ENCODE measurements at regions not wholly inside any gene's neighbourhood (a gene's known extent, or its start where the extent isn't known, plus 50 kb on each side); places are given as distances from the start of the nearest gene placed in this dataset.
"Not testable (repeated sequence)": the region's sequence is repeated elsewhere in the genome, so short reads cannot be mapped to it uniquely, and the experiment has no call there.

- ChIA-PET CTCF (no interaction called here), POLR2A (no interaction called here)
- no peak for TF ChIP-seq CTCF (IDR thresholded peaks at IDR 0.05; ENCODE audit: insufficient read depth, low read depth, low read length)
- Histone ChIP-seq H3K36me3 (ENCODE audit: control insufficient read depth, insufficient read depth, low read length) (no peaks in the 10 kb centered on the region), H3K27me3 (ENCODE audit: control insufficient read depth, insufficient read depth, low read length) (no peaks in the 10 kb centered on the region), H3K4me3 (ENCODE audit: low read depth, low read length) (no peak overlapping the region)
- DNase-seq (ENCODE audit: low read depth) = no peak
These were observed 161.1 kb downstream of the CRPPA start for GRCh38 chr7:16260236-16260728.

DNA sequence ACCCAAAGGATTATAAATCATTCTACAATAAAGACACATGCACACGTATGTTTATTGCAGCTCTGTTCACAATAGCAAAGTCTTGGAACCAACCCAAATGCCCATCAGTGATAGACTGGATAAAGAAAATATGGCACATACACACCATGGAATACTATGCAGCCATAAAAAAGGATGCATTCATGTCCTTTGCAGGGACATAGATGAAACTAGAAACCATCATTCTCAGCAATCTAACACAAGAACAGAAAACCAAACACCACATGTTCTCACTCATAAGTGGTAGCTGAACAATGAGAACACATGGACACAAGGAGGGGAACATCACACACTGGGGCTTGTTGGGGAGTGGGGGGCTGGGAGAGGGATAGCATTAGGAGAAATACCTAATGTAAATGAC is 164.9 kb downstream of the CRPPA start:
- DNase-seq (ENCODE audit: low read depth); POLR2A ChIA-PET; H3K36me3 ChIP-seq (ENCODE audit: control insufficient read depth, insufficient read depth, low read length); H3K4me3 ChIP-seq (ENCODE audit: low read depth, low read length); H3K27me3 ChIP-seq (ENCODE audit: control insufficient read depth, insufficient read depth, low read length): not testable (repeated sequence)
- CTCF ChIA-PET = interaction anchor here (0.6 kb wide), 1 partner anchor 19 kb away, joined by 4 read pairs; no protein-coding TSS in a partner anchor

GRCh38 chr7:16255952-16256351 is 165.4 kb downstream of the CRPPA start:
- H3K4me3 ChIP-seq (ENCODE audit: low read depth, low read length); POLR2A ChIA-PET; DNase-seq (ENCODE audit: low read depth); CTCF ChIA-PET; H3K36me3 ChIP-seq (ENCODE audit: control insufficient read depth, insufficient read depth, low read length); H3K27me3 ChIP-seq (ENCODE audit: control insufficient read depth, insufficient read depth, low read length): not testable (repeated sequence)

- H3K4me3 ChIP-seq (ENCODE audit: low read depth, low read length); CTCF ChIA-PET; DNase-seq (ENCODE audit: low read depth); POLR2A ChIA-PET; H3K27me3 ChIP-seq (ENCODE audit: control insufficient read depth, insufficient read depth, low read length); H3K36me3 ChIP-seq (ENCODE audit: control insufficient read depth, insufficient read depth, low read length): not testable (repeated sequence)
These were observed 170.7 kb downstream of the CRPPA start for GRCh38 chr7:16250655-16251054.

- H3K36me3 ChIP-seq (ENCODE audit: control insufficient read depth, insufficient read depth, low read length); POLR2A ChIA-PET; CTCF ChIA-PET: not testable (repeated sequence)
These were observed 172.1 kb downstream of the CRPPA start for GRCh38 chr7:16249204-16249603.

GRCh38 chr7:16248556-16248955 is 172.8 kb downstream of the CRPPA start:
- POLR2A ChIA-PET; H3K27me3 ChIP-seq (ENCODE audit: control insufficient read depth, insufficient read depth, low read length); H3K36me3 ChIP-seq (ENCODE audit: control insufficient read depth, insufficient read depth, low read length); CTCF ChIA-PET; H3K4me3 ChIP-seq (ENCODE audit: low read depth, low read length); DNase-seq (ENCODE audit: low read depth): not testable (repeated sequence)

More at GRCh38 chr7:16249204-16249603, 172.1 kb downstream of the CRPPA start:
- DNase-seq (ENCODE audit: low read depth); H3K27me3 ChIP-seq (ENCODE audit: control insufficient read depth, insufficient read depth, low read length); H3K4me3 ChIP-seq (ENCODE audit: low read depth, low read length): not testable (repeated sequence)

DNA sequence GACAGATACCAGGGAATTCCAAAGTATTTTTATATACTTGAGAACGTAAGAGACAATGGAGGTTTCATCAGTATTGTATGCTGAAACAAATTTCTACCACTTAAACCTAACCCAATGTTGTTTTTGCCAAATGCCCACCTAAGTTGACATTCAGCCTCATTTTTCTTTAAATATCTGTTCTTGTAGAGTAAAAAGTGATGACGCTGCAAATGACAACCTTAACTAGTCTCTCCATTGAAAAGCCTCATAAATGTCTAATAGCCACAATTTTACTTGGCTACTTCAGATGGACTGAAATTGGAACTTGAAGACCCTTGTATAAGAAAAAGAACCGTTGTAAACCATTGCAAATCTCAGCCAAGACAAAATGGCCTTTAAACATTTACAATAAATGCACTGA is 176.9 kb downstream of the CRPPA start:
- ChIA-PET CTCF (no interaction called here), POLR2A (no interaction called here)
- no peak overlapping the region for H3K4me3 ChIP-seq (ENCODE audit: low read depth, low read length)
- no peaks in the 10 kb centered on the region for H3K36me3 ChIP-seq (ENCODE audit: control insufficient read depth, insufficient read depth, low read length)
- no peak for TF ChIP-seq CTCF (IDR thresholded peaks at IDR 0.05; ENCODE audit: insufficient read depth, low read depth, low read length)
- H3K27me3 ChIP-seq (ENCODE audit: control insufficient read depth, insufficient read depth, low read length) = no peaks in the 10 kb centered on the region
- no peak for DNase-seq (ENCODE audit: low read depth)

GRCh38 chr7:16242920-16243319 is 178.4 kb downstream of the CRPPA start:
- Histone ChIP-seq H3K4me3 (ENCODE audit: low read depth, low read length) (no peak overlapping the region), H3K36me3 (ENCODE audit: control insufficient read depth, insufficient read depth, low read length) (no peaks in the 10 kb centered on the region), H3K27me3 (ENCODE audit: control insufficient read depth, insufficient read depth, low read length) (no peaks in the 10 kb centered on the region)
- POLR2A ChIA-PET = no interaction called here
- no peak for DNase-seq (ENCODE audit: low read depth)
- TF ChIP-seq CTCF (IDR thresholded peaks at IDR 0.05; ENCODE audit: insufficient read depth, low read depth, low read length) = no peak
- CTCF ChIA-PET = no interaction called here
